ENCODE measurements at regions not wholly inside any gene's neighbourhood (a gene's known extent, or its start where the extent isn't known, plus 50 kb on each side); places are given as distances from the start of the nearest gene placed in this dataset.

DNA sequence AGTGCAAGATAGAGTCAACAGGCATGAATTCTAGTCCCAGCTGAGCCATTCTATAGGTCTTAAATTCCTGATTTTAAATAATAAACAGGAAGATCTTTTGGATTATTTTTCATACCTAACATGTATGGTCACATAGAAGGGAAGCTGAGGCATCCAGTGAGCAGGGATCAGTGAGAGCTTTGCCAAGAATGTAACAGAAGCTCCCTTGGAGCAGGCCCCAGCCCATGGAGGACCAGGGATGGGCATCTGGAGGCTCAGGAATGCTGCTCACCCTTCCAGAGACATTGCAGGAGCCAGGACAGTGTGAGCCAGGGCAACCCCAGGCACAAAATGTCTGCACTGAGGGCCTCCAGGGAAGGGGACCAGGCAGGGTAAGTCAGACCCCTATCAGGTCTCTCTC, 54.4 kb upstream of the KCND3 start:
- TF ChIP-seq, protein P1, sequence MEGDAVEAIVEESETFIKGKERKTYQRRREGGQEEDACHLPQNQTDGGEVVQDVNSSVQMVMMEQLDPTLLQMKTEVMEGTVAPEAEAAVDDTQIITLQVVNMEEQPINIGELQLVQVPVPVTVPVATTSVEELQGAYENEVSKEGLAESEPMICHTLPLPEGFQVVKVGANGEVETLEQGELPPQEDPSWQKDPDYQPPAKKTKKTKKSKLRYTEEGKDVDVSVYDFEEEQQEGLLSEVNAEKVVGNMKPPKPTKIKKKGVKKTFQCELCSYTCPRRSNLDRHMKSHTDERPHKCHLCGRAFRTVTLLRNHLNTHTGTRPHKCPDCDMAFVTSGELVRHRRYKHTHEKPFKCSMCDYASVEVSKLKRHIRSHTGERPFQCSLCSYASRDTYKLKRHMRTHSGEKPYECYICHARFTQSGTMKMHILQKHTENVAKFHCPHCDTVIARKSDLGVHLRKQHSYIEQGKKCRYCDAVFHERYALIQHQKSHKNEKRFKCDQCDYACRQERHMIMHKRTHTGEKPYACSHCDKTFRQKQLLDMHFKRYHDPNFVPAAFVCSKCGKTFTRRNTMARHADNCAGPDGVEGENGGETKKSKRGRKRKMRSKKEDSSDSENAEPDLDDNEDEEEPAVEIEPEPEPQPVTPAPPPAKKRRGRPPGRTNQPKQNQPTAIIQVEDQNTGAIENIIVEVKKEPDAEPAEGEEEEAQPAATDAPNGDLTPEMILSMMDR (conservative IDR thresholded peaks at IDR 0.05 in 1 of 2, IDR thresholded peaks at IDR 0.05 in 1 of 2; ENCODE audit: low read depth in 1 of 2, low read length in 2 of 2), result no peak
- TF ChIP-seq EZH2 (IDR thresholded peaks at IDR 0.05; ENCODE audit: low read length, missing control alignments), result no peak

Data from fibroblast of lung (primary cell).